HG02571 (cell line): ENCODE measurements at regions not wholly inside any gene's neighbourhood (a gene's known extent, or its start where the extent isn't known, plus 50 kb on each side); places are given as distances from the start of the nearest gene placed in this dataset.

ENCODE experiments used
- ATAC-seq: cut with Tn5 transposase; IDR thresholded peaks from one replicate; pipeline ENCODE4 v1.9.1; 2021; ENCODE audit warnings: mild to moderate bottlenecking, moderate library complexity; ENCODE audit not compliant: unreplicated experiment

- ATAC-seq, result no peak
Measured at GRCh38 chr4:181957088-181957487, 286.1 kb upstream of the TENM3 start.

GRCh38 chr4:181958446-181958845 is 284.8 kb upstream of the TENM3 start:
- ATAC-seq, result no peak

DNA sequence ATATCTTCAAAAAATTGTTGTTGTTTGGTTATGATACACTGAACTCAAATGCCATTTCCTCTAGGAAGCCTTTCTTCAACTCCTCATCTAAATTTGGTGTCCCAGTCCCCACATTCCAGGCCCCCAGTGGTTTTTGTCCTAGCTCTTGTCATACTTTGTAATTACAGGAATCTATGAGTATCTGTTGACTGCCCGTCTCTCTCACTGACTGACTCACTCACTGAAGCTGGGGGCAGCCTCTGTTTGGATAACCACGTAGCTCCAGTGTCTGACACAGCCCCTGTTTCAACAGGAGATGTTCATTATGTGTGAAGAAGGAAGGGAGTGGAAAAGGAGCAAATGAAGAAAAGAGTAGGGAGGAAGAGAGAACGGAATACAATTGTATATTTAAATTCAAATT is 284.1 kb upstream of the TENM3 start:
- ATAC-seq, result no peak

DNA sequence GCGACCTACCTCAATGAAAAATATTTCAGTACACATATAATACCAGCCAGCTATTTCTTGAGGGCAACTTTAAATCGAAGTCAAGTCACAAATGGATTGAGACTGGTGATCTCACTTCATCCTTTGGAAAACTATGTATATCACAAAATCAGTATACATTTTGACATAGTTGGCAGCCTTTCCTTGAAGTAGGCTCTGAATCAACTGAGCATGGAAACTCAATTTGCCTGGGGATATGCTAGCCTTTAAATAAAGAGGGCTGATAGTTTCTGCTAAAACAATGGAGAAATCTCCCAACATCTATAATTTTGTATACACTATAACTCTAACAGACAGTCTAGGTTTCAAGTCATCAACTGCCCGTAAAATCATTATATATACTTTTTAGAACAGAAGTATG is 282.8 kb upstream of the TENM3 start:
- no peak for ATAC-seq

DNA sequence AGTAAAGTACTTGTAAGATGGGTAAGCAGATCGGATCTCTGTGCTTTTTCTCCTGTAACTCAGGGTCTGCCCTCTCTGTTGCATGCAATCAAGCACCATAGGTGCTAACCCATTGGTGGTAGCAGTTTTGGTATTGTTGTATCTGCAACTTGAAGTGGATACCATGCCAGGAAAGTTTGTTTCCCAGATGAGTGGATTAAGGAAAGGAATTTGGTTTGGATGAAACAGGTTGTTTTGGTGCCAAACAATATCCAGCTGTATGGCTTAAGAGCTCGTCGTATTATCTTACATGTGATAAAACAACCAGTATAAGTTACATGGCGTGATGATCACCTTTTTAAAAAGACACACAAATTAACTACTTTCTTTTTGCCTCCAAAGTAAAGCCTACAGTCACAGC is 280.9 kb upstream of the TENM3 start:
- ATAC-seq, result no peak

GRCh38 chr4:181964731-181965130 is 278.5 kb upstream of the TENM3 start:
- ATAC-seq, result no peak

- no peak for ATAC-seq
Measured at GRCh38 chr4:181966104-181966551, 277.1 kb upstream of the TENM3 start.

- no peak for ATAC-seq
Measured at GRCh38 chr4:181967401-181967800, 275.8 kb upstream of the TENM3 start.

GRCh38 chr4:181968371-181968770 is 274.8 kb upstream of the TENM3 start:
- ATAC-seq, result no peak

DNA sequence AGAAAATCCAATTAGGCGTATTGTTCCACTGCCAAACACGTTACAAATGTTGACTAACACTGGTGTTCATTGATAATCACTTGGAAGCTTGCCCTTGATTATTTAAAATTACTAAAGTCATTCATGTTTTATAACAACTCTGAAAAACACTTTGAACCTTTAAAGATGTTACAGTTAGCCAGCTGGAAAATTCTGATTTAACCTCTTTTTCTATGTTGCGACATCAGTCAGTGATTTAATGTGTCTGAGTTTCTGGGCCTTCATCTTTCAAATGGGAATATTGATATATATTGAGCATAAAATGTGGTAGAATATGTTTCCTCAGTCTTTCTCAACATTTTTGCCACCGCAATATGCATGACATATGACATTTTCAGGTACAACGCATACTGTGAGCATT is 274.1 kb upstream of the TENM3 start:
- ATAC-seq, result no peak

- no peak for ATAC-seq
Measured at GRCh38 chr4:181970366-181970765, 272.8 kb upstream of the TENM3 start.

- peak; percentile 79 for ATAC-seq
Measured at GRCh38 chr4:181971411-181971810, 271.8 kb upstream of the TENM3 start.

GRCh38 chr4:181971973-181972372 is 271.2 kb upstream of the TENM3 start:
- ATAC-seq, result no peak

DNA sequence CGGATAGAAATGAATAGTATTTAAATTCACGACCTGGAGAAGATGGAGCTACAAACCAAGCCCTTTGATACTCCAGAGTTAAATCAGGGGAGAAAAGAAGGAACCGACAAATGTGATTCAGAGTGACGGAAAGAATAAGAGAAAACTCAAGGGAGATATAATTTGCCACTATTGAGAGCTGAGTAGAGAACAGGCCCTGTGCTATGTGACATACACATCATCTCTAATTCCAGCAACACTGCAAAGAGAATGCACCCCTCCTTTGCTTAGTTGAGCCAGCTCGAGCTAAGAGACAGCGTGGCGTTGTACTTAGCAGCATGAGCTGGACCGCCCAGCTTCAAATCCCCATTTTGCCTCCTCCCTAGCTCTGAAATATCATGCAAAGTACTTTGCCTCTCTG is 266.4 kb upstream of the TENM3 start:
- ATAC-seq, result no peak

- no peak for ATAC-seq
Measured at GRCh38 chr4:181982437-181982836, 260.8 kb upstream of the TENM3 start.

DNA sequence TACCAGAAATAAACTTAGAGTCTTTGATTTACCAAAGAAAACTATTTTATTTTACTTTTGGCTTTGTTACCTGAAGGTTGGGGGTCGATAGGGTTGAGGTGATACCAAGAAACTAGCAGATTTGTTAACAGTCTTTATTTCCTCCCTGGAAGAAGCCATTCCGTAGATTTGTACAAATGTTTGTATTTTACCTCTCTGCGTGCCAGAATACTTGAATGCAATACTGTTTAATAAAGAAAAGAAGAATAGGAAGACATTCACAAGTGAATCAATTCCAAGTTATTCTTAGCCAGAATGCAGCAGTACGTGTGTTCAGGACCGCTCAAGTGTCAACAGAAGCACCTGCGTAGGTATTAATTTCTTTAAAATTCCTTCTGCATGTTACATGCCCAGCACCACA is 260.3 kb upstream of the TENM3 start:
- no peak for ATAC-seq

DNA sequence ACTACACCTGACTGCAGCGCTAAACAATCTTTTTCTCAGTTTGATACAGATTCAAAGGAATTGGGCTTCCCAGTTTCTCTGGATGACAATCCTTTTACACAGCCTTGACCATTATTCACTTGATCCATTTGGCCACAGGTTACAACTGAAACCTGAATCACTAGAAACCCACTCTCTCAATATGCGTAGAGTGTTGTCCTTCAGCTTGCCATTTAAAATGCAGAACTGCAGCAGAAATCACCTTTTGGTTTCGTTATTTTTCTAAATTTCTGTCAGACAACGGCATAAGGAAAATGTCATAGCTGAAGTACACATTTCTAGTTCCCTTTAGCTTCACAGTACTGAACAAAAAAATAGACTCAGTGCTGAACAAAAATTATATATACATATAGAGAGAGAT is 255.8 kb upstream of the TENM3 start:
- no peak for ATAC-seq

DNA sequence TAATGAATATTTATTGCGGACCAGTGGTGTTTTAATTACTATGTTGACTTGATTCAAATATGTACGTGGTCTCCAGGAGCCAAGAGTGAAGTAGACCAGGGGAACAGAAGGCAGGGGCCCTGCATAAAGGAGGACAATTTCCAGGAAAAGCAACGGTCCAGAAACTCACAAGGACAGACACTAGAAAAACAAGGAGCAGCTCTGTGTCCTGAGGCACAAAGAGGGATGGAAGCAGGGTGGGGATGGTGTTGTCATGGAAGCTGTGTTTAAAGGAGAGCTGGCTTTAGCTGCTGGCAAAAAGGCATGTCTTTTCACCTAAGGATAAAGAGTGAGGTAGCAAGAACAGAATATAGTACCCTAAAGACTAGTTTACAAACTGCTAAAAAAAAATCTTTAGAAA is 254.1 kb upstream of the TENM3 start:
- no peak for ATAC-seq

GRCh38 chr4:181991369-181992108 is 251.7 kb upstream of the TENM3 start:
- ATAC-seq, result no peak

DNA sequence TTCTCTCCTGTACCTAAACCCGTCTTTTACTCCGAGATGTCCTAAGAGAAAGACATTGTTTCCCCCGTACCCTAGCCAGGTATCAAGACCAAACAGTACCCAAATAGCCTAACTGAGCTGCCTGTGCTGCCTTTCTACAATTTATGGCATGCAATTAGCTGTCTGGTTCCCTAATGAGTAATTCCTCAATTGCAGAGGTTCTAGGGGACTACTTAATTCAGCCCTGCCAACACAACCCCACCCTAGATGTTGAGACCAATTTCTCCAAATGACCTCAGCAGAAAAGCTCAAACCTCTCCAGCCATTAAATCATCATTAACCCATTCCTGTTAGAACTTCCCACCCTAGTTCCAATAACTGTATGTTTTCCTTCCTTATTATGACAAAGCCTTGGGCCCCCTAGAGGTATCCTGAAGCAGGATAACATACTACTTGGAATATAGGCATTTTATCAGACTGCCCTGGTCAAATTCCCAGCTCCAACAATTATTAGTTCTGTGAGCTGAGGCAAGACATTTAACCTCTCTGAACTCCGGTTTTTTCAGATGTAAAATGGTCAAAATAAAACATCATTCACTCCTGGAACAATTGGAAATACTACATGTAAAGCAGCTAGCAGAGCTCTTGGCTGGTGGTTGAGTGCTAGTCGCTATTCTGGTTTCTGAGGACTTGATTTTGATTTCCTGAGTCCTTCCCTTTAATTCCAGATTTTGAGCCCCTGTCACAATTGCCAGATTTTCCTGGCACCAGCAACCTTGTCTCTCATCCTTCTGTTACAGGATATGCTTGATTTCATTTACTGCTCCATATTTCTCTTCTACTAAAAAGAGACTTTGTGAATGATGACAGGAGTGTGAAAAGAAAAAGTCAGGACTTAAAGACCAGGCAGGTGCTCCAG is 244.6 kb upstream of the TENM3 start:
- ATAC-seq, result no peak

GRCh38 chr4:182000077-182000476 is 243.1 kb upstream of the TENM3 start:
- ATAC-seq, result no peak

GRCh38 chr4:182010876-182011275 is 232.3 kb upstream of the TENM3 start:
- no peak for ATAC-seq
